Endothelial cell of umbilical vein (primary cell): ENCODE measurements at regions not wholly inside any gene's neighbourhood (a gene's known extent, or its start where the extent isn't known, plus 50 kb on each side); places are given as distances from the start of the nearest gene placed in this dataset.

ENCODE experiments used
- BruUV-seq: library from RNA; stranded (reverse); fragments of 400-500 nt; replicated peaks from 2 replicates; lab custom pipeline; 2021; lab: Mats Ljungman, UMichigan
- CTCF ChIA-PET: fragments of 300-600, 350-600 bp; sonication (Branson Sonifier 250); formaldehyde crosslinking; loops from one replicate; lab custom pipeline; 2021; ENCODE audit warnings: antibody characterized with exemption, inconsistent platforms; lab: Charles Lee
- POLR2A ChIA-PET: fragments of 300-600, 350-600 bp; sonication (Branson Sonifier 250); formaldehyde crosslinking; loops from one replicate; lab custom pipeline; 2021; ENCODE audit warnings: antibody characterized with exemption, inconsistent platforms; lab: Charles Lee
- DNase-seq: peaks from one replicate; pipeline ENCODE4 v3.0.0-alpha.2; 2011; ENCODE audit warnings: low read depth, low spot score
- FAIRE-seq: peaks from 2 replicates; lab custom pipeline; 2011; peaks lifted over from hg19 to GRCh38; lab: Jason Lieb, UNC
- H2AFZ ChIP-seq: 2 replicates; pipeline ENCODE4 v1.6.0; 2012; ENCODE audit warnings: low read depth, low read length, control low read depth, inconsistent platforms
- H3K27ac ChIP-seq: 2 replicates; pipeline ENCODE4 v1.5.1; 2011; ENCODE audit warnings: low read depth, mild to moderate bottlenecking, control low read depth, low read length, moderate library complexity; ENCODE audit not compliant: insufficient read depth
- H3K27me3 ChIP-seq, 2 experiments: 2 replicates each; pipeline versions ENCODE4 v1.6.0 to v1.6.1; 2011; ENCODE audit warnings: low read length in 2 of 2, mixed read lengths in 1 of 2; ENCODE audit not compliant: control insufficient read depth in 2 of 2, insufficient read depth in 2 of 2
- H3K36me3 ChIP-seq, 2 experiments: 2 replicates in 1 of 2; 3 replicates in 1 of 2; pipeline ENCODE4 v1.5.1; 2011; ENCODE audit warnings: low read length in 2 of 2, mild to moderate bottlenecking in 1 of 2, moderate library complexity in 1 of 2; ENCODE audit not compliant: control insufficient read depth in 2 of 2, insufficient read depth in 2 of 2; ENCODE audit errors: extremely low read depth in 1 of 2
- H3K4me1 ChIP-seq: 3 replicates; pipeline ENCODE4 v1.5.1; 2011; ENCODE audit warnings: mild to moderate bottlenecking, low read length; ENCODE audit not compliant: control insufficient read depth, insufficient read depth; ENCODE audit errors: extremely low read depth
- H3K4me2 ChIP-seq: 2 replicates; pipeline ENCODE4 v1.6.1; 2011; ENCODE audit warnings: low read length, control low read depth, mixed read lengths; ENCODE audit not compliant: insufficient read depth
- H3K4me3 ChIP-seq, 3 experiments: fragments of 200-600 bp in 1 of 3; sonication (generic), shearing (Covaris generic) in 1 of 3; replicated peaks in 1 of 3; 2 replicates each; pipeline ENCODE4 v1.5.1; 2011 to 2016; ENCODE audit warnings: control low read depth in 3 of 3, low read length in 3 of 3, mild to moderate bottlenecking in 2 of 3, inconsistent platforms in 1 of 3, low read depth in 1 of 3, moderate library complexity in 1 of 3; ENCODE audit not compliant: insufficient read depth in 1 of 3
- H3K79me2 ChIP-seq: 2 replicates; pipeline ENCODE4 v1.6.0; 2012; ENCODE audit warnings: low read length, inconsistent platforms; ENCODE audit not compliant: control insufficient read depth, insufficient read depth
- H3K9ac ChIP-seq: replicated peaks from 2 replicates; pipeline ENCODE3; 2011; ENCODE audit warnings: low read length, control low read depth; ENCODE audit not compliant: insufficient read depth; ENCODE audit errors: extremely low read depth
- H3K9me1 ChIP-seq: replicated peaks from 3 replicates; pipeline ENCODE4 v1.6.0; 2011; ENCODE audit warnings: mild to moderate bottlenecking, low read length; ENCODE audit not compliant: control insufficient read depth, insufficient read depth; ENCODE audit errors: extremely low read depth
- H3K9me3 ChIP-seq: replicated peaks from 2 replicates; pipeline ENCODE4 v1.5.1; 2012; ENCODE audit warnings: low read length, inconsistent platforms; ENCODE audit not compliant: control insufficient read depth, insufficient read depth
- H4K20me1 ChIP-seq: replicated peaks from 2 replicates; pipeline ENCODE3; 2011; ENCODE audit warnings: mild to moderate bottlenecking, low read length; ENCODE audit not compliant: control insufficient read depth, insufficient read depth; ENCODE audit errors: extremely low read depth
- EZH2 ChIP-seq: IDR thresholded peaks from 2 replicates; pipeline ENCODE4 v1.6.1; 2012; ENCODE audit warnings: borderline replicate concordance, low read depth, mild to moderate bottlenecking, moderate library complexity, low read length, inconsistent platforms; ENCODE audit not compliant: severe bottlenecking
- FOS ChIP-seq: IDR thresholded peaks from 2 replicates; pipeline ENCODE4 v1.6.1; 2011; ENCODE audit warnings: mild to moderate bottlenecking, low read length, moderate library complexity, borderline replicate concordance; ENCODE audit not compliant: insufficient read depth
- GATA2 ChIP-seq: IDR thresholded peaks from 2 replicates; pipeline ENCODE4 v1.7.0; 2011; ENCODE audit warnings: low read depth, mild to moderate bottlenecking, moderate library complexity, mixed read lengths, low read length; ENCODE audit not compliant: insufficient read length, insufficient read depth
- JUN ChIP-seq: IDR thresholded peaks from 2 replicates; pipeline ENCODE4 v1.6.1; 2011; ENCODE audit warnings: borderline replicate concordance, low read depth; ENCODE audit not compliant: insufficient read length, insufficient read depth
- MYC ChIP-seq: IDR thresholded peaks from one replicate; pipeline ENCODE4 v1.6.1; 2011; ENCODE audit warnings: mild to moderate bottlenecking, low read depth, low read length
- POLR2A ChIP-seq: IDR thresholded peaks from 2 replicates; pipeline ENCODE4 v1.6.1; 2012; ENCODE audit warnings: low read depth, mild to moderate bottlenecking, control low read depth, low read length
- POLR2AphosphoS5 ChIP-seq: IDR thresholded peaks from 2 replicates; pipeline ENCODE4 v1.6.1; 2012; ENCODE audit warnings: low read depth, mild to moderate bottlenecking, control low read depth, low read length, moderate library complexity; ENCODE audit not compliant: insufficient read depth
- dilution Hi-C: fragments of 300-500 bp; cut with MboI; formaldehyde crosslinking; loops from one replicate; pipeline ENCODE4 v1.15.0; 2019; ENCODE audit warnings: low sequenced_read_pairs; ENCODE audit not compliant: extremely low pct_ligation_motif_present
- intact Hi-C: fragments of 100-400 bp; cut with micrococcal nuclease; formaldehyde crosslinking; loops from one replicate; pipeline ENCODE4 v1.10.0; 2022
- TF ChIP-seq, protein P1 (sequence below): IDR thresholded peaks from 2 replicates; pipeline ENCODE4 v1.6.1; 2011; ENCODE audit not compliant: insufficient read depth, insufficient read length
- TF ChIP-seq, protein P2 (sequence below), 2 donors: IDR thresholded peaks; 1 replicate in 1 of 2; 2 replicates in 1 of 2; pipeline ENCODE4 v1.5.1; 2011; ENCODE audit warnings: low read length in 2 of 2, mild to moderate bottlenecking in 2 of 2, moderate library complexity in 2 of 2, control low read depth in 1 of 2, inconsistent platforms in 1 of 2, low read depth in 1 of 2; ENCODE audit not compliant: insufficient read depth in 1 of 2; ENCODE audit errors: extremely low read depth in 1 of 2

DNA sequence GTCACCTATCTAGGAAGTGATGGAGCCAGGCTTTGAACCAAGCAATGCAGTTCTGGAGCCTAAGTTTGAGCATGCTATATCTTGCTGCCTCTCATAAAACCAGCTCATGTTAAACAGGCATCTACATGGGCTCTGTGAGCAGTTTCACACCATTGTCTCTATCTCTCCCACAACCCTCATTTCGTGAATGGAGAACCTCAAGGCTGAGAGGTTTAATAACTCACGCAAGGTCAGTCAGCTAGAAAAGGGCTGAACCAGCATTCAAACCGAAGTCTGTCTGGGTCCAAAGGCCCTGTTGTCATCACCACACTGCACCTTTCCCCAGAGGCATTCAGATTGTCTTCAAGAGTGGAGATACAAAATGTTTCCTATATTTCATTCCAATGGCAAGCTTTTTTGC lies 369.2 kb downstream of the MID1IP1 start:
- Histone ChIP-seq H3K9me3 (no peaks in the 10 kb centered on the region), H3K4me3 (no peak overlapping the region), H2AFZ (no peak overlapping the region), H3K4me1 (no peaks in the 10 kb centered on the region), H3K79me2 (no peaks in the 10 kb centered on the region), H3K4me2 (no peak overlapping the region), H3K27me3 (no peaks in the 10 kb centered on the region), H3K36me3 (no peaks in the 10 kb centered on the region), H3K27ac (no peak overlapping the region), H4K20me1 (no peaks in the 10 kb centered on the region), H3K9ac (no peak overlapping the region), H3K9me1 (no peaks in the 10 kb centered on the region)
- FAIRE-seq (no peak), DNase-seq (no peak)
- no peak for TF ChIP-seq POLR2AphosphoS5
- TF ChIP-seq MYC = no peak
- TF ChIP-seq JUN = no peak
- no TSS peak for BruUV-seq
- POLR2A ChIA-PET = no interaction called here
- intact Hi-C loops (no loop called here), dilution Hi-C loops (no loop called here)
- CTCF ChIA-PET = no interaction called here

DNA sequence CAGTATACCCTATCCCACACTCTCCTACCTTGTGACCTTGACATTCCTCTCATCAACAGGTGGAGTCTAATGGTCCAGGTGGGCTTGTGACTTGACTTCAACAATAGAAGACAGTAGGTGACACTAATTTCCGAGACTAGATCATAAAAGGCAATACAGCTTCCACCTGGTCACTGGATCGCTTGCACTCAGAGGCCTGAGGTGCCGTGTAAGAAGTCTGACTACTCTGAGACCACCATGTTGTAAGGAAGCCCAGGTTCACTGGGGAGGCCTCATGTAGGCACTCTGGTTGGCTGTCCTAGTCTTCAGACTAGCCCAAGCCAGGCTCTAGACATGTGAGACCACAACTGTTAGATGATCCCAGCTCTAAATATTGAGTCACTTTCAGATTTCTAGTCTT lies 370.4 kb downstream of the MID1IP1 start:
- Histone ChIP-seq H3K4me1 (no peaks in the 10 kb centered on the region), H2AFZ (no peak overlapping the region), H3K27me3 (no peaks in the 10 kb centered on the region), H3K4me3 (no peak overlapping the region), H3K4me2 (no peak overlapping the region), H3K79me2 (no peaks in the 10 kb centered on the region), H3K9ac (no peak overlapping the region), H4K20me1 (no peaks in the 10 kb centered on the region), H3K9me3 (no peaks in the 10 kb centered on the region), H3K27ac (no peak overlapping the region), H3K9me1 (no peaks in the 10 kb centered on the region), H3K36me3 (no peaks in the 10 kb centered on the region)
- ChIA-PET CTCF (no interaction called here), POLR2A (no interaction called here)
- BruUV-seq = no TSS peak
- intact Hi-C loops = no loop called here
- DNase-seq = no peak
- dilution Hi-C loops = no loop called here
- TF ChIP-seq, protein P1, sequence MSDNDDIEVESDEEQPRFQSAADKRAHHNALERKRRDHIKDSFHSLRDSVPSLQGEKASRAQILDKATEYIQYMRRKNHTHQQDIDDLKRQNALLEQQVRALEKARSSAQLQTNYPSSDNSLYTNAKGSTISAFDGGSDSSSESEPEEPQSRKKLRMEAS = no peak
- no peak for TF ChIP-seq MYC
- TF ChIP-seq, protein P2, sequence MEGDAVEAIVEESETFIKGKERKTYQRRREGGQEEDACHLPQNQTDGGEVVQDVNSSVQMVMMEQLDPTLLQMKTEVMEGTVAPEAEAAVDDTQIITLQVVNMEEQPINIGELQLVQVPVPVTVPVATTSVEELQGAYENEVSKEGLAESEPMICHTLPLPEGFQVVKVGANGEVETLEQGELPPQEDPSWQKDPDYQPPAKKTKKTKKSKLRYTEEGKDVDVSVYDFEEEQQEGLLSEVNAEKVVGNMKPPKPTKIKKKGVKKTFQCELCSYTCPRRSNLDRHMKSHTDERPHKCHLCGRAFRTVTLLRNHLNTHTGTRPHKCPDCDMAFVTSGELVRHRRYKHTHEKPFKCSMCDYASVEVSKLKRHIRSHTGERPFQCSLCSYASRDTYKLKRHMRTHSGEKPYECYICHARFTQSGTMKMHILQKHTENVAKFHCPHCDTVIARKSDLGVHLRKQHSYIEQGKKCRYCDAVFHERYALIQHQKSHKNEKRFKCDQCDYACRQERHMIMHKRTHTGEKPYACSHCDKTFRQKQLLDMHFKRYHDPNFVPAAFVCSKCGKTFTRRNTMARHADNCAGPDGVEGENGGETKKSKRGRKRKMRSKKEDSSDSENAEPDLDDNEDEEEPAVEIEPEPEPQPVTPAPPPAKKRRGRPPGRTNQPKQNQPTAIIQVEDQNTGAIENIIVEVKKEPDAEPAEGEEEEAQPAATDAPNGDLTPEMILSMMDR (IDR thresholded peaks at IDR 0.05; ENCODE audit: extremely low read depth in 1 of 2, insufficient read depth in 1 of 2, low read depth in 1 of 2, low read length in 2 of 2) = no peak
- no peak for TF ChIP-seq JUN
- TF ChIP-seq EZH2 = no peak
- no peak for TF ChIP-seq FOS
- TF ChIP-seq GATA2 = no peak
- no peak for TF ChIP-seq POLR2AphosphoS5
- no peak for TF ChIP-seq POLR2A
- FAIRE-seq = no peak
